GM21786 (cell line): ENCODE measurements at regions not wholly inside any gene's neighbourhood (a gene's known extent, or its start where the extent isn't known, plus 50 kb on each side); places are given as distances from the start of the nearest gene placed in this dataset.

ENCODE experiments used
- ATAC-seq: cut with Tn5 transposase; IDR thresholded peaks from one replicate; pipeline ENCODE4 v1.9.1; 2021; ENCODE audit not compliant: unreplicated experiment

DNA sequence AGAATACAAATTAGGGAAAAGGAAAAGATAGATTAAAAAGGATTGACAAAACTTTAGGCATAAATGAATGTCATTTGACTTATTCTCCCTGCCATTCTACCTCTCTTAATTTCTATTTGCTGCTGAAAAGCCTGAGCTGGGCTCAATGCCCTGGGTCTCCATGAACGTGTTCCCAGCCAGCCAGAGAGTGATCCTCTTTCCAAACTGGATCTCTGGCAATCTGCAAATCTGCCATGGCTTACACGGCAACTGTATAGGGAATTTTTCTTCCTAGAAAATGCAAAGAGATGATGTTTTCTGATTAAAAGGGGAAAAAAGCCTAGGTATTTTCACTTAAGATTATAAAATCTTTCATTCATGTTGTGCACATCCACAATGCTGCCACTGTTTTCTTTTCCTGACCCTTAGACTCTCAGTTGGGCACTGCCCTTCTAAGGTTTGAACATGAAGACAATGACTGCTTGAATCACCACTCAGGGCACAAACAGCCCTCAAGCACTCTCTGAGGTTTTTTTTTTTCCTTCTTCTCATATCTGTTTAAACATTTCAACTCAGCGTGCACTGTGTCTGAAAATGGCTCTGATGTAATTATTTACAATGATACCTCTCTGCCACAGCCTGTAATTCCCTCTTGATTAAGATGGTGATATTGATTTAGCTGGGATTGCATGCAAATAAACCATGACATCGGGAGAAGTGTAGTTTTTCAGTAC lies 60.3 kb downstream of the DACT1 start:
- no peak for ATAC-seq

DNA sequence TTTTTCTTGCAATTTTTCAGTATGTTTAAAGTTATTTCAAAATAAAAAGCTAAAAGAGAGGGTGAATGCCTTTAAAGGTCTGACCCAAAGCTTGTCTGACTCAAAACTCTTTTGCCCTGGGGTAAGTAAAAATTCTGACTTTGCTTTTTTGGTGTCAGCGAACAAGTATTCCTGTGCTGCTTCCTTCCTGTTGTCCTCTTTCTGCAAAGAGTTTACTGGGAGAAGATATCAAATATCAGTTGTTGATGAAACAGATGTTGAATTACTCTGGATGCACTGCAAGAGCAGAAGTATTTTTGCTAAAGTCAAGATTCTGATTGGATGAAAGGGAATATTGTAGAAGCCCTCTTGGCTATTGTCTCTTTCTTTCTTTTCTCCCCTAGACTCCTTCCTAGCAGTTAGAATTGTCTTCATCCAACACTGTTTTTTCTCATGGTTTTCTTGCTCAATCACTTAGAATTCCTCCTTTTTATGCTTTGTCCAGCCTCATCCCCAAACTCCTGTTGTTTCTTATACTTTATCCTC lies 62.0 kb downstream of the DACT1 start:
- no peak for ATAC-seq

DNA sequence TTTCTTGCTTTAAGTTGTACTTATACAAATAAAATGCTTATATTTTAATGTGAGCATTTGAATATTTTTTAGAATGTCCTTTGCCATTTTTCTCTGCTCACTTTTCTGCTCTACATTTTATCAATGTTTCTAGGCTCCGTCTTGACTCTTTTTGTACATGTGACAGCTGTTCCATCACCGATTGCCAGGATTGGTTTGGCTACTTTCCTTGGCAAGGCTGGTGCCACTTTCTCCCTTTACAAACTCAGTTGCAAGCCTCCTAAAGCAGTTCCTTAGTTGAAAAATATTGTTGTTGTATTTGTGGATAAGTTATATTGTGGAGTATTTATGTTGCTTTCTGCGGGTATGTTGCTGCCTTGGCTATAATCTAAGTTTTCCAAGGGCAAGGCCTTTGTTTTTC lies 63.4 kb downstream of the DACT1 start:
- ATAC-seq, result no peak

DNA sequence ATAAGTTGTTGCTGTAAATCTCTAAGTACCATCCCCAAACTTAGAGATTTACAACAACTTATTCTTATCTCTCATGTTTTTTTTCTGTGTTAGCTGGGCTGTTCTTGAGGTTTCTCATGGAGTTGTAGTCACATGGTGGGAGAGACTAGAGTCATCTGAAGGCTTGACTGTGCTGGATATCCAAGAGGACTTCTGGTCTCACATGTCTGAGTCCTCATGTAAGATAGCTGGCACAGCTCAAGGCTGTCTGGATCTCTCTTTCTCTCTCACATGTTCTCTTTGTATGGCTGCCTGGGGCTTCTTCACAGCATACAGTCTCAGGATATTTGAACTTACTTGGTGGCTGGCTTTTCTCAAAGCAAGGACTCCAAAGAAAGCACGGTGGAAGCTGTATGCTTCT lies 63.8 kb downstream of the DACT1 start:
- no peak for ATAC-seq

DNA sequence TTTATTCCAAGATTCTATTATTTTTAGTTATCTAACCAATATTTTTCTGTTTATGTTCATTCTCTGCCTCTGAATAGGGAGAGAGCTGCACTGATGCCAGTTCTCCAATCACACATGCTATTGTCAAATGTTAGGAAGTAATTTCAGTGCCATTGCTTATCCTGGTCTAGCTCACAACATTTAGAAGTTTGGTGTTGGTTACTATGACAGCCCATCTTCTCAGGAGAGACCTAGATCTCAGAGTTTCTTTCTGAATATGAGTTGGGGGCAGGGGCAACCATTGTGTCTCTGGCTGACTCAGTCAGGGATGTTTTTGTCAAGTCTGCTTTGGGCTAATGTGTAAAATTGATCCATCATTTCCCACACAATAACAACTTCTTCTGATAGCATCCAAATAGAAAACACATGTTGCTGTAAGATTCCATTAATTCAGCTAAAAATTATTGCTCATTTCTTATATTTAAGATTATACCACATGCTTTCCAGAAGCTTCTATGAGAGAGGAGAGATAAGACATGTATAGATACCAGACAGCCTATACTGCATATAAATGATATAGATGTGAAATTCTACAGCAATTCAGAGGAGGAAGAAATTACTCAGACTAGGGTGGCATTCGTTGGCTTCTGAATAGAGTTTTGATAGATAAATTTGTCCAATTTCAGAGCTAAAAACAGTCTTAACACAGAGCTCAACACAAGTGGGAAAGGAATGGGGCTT lies 64.8 kb downstream of the DACT1 start:
- ATAC-seq, result no peak

DNA sequence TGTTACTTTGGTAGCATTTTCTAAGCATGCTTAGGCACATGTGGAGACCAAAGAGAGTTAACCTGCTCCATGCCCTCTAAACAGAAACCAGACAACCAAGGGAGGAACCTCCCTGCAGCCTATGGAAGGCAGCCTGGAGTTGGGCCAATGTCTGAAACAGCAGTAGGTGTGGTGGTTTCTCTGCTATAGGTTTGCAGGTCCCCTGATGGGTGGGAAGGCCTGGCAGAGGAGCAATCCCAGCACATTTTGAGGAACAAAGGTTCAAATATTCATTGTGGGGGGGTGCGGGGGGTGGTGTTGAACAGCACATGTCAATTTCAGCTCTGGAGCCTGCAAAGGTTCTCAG lies 65.4 kb downstream of the DACT1 start:
- ATAC-seq, result no peak

DNA sequence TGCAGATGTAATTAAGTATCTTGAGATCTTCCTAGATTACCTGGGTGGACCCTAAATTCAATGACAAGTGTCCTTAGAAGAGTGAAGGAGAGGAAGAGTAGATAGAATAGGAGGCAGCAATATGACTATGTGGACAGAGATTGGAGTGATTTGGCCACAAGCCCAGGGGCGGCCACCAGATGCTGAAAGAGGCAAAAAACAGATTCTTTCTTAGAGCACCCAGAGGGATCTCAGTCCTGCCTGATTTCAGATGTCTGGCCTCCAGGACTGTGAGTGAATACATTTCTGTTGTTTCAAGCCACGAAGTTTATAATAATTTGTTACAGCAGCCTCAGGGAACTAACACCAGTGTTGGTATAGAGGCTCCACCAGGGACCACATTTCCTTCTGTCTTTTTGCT lies 67.3 kb downstream of the DACT1 start:
- no peak for ATAC-seq

DNA sequence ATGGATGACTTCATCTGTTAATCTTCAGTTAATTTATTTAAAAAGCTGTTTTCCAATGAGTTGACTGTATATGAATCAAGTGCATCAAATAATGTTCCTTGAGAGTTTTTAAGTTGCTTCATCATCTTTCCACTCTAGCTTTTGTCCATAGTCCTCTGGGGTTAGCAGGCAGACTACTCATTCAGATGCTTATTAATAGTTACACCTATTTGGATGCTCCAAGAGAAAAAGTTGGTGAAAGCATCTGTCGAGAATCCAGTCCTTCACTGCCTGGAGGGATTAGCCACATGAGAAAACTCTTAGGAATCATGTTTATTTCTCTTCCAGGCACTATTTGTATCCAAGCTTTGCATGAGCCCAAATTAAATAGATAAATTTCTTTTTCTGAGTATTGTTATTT lies 70.2 kb downstream of the DACT1 start:
- no peak for ATAC-seq

DNA sequence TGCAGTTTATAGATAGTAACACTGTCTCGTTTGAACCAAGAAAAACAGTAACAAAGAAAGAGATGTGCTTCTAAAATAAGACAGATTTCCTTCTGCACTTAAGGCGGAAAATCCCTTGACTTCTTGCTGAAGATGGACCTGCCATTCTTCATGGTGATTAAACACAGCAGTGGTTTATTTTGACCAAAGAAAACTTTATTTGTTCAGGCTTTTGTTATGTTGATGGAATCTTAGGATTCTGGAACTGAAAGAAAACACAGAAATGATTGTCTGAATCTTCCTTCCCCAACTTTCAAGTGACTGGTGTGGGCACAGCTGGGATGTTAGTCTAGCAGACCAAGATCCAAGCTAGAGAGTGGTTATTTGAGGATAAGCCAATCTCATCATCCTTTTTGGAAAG lies 72.2 kb downstream of the DACT1 start:
- ATAC-seq, result no peak

DNA sequence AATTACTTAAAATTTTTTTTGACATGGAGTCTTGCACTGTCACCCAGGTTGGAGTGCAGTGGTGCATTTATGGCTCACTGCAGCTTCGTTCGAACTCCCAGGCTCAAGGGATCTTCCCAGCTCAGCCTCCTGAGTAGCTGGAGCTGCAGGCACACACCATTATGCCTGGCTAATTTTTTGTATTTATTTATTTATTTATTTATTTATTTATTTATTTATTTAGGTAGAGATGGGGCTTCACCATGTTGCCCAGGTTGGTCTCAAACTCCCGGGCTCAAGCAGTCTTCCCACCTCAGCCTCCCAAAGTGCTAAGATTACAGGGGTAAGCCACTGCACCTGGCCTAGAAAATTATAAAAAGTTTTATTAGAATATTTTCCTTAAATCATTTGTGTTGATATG lies 73.6 kb downstream of the DACT1 start:
- ATAC-seq, result no peak

DNA sequence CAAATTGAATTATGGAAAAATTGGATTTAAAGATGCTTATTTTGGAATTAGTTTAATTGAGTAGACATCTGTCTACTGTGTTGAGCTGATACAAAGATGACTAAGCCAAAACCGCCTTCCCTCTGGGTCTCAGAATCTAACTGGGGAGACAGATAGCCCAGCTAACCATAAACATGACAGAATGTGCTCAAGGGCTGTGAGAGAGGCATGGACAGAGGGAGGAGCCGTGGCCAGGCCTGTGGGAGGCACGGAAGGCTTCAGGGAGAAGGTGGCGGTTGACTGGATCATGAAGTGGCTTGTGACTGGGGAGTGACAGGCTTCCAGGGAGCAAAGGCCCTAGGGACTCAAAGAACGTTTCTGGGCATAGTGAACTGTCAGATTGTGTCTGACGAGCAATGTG lies 74.6 kb downstream of the DACT1 start:
- no peak for ATAC-seq

DNA sequence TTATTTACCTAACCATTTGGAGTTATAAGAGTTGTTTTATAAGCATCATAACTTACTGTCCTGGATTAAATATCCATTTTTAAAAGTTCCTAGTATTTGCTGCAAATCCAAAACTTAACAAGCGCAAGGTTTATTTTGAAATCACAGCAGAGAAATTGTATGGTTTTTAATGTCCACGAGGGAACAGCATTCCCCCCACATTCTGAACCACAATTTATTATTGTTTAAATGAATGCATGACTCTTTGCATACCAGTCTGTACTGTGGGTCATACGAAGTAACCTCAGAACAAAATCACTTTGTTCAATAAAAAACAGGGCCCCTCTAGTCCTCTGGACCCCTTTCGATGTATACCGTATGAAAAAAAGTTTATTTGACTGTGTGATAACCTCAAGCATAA lies 75.9 kb downstream of the DACT1 start:
- ATAC-seq, result no peak

DNA sequence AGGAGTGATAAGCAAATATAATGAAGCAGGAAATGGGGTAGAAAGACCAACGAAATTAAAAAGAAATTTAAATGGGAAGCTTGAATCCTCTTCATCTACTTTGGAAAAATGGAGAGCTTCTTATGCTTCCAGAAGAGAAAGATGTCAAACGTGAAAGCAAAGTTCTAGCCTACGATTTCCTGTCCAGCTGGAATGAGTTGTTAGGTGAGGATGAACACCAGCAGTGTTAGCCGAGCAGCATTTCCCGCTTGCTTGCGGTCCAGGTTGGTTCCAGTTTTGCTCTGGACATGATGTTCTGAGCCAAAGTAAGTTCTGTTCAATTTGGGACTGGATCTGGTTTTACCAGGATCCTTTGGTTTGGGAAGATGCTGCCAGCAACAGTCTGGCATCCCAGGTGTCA lies 78.9 kb downstream of the DACT1 start:
- ATAC-seq, result no peak

DNA sequence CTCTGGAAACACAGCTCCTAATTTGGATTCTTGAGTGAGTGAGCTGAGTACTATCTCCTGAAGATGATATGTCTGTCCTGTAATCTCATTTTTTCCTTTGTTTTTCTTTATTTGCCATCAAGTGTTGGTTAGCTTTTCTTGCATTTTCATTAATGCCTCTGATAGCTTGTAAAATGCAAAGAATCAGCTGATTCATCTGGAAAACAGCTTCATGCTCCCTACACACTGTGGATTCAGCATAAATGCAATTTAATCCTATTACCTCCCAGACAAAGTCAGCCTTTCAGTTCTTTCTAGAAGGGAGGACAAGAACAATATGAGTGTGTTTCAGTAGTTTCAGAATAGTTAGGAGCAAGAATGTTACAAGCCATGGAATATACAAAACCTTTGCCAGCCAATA lies 79.4 kb downstream of the DACT1 start:
- no peak for ATAC-seq

DNA sequence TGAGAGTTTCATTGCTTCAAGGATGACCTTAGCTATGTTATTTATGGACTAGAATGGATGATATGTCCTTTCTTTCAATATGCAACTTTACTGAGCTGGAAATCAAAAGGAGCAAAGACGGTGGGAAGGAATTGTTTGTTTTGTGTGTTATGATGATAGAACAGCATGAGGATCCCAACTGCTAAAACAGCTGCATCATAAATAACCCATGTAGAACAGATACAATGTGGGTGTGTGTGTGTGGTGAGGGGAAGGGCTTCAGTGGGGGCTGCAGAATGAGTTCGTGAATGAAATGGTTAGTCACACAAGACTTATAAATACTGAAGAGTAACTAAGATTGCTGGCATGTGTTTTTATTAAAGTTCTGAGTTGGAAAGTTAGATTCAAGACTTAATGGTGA lies 80.1 kb downstream of the DACT1 start:
- ATAC-seq, result no peak

DNA sequence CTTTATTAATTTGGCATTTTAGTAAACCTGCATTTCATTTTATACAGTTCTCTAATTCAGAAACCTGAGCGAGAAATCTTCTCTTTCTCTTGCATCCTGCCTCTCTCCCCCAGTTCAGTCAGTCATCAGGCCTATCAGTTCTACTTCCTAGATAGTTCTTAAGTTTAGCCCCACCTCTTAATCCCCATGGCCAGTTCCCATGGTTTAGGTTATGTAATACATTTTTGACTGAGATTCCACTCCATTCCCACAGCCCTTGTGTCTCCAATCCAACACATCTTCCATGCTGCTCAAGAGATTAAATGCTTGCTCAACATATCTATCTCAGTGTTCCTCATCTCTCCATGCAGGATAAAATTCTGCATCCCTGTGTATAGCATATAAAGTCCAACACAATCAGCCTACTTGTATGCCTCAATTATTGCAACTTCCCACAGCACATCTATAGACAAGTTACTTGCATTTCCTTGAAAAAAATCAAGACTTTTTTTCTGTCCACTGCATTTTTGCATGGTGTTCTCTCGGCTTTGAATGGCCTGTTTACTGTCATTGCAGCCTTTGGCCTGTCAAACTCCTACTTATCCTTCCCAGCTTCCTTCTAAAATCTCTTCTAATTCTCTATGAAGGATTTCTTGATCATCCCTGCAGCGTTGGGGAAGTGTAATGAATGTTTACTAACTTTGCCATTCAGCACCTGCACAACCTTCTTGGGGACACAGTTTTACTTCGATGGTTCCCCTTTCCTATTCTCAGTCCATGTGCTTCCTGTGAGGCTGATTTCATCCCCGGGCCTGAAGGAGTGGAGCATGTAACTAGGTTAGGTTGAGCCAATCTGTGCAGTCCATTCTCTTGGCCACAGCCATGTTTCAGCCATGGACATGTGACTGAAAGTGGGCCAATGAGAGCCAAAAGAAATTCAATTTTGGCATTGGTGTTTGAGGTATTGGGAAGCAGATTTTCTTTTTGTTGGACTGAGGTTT lies 80.8 kb downstream of the DACT1 start:
- no peak for ATAC-seq

DNA sequence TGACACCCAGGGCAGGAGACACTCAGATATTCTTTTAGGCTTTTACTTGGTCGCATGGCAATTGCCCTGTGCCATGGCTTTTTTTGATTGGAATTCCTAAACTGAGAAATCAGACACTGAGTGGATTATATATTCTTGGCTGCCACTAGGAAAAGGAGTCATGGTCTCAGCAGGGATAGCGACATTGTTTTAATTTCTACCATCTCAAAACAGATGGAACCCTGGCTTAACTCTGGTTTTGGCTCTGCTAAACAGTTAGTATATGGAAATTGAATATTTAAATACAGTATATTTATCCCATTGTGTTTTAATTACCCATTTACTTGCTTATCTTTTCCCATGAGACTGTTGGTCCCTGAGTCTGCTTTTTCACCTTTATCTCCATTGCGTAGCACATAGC lies 84.0 kb downstream of the DACT1 start:
- no peak for ATAC-seq

DNA sequence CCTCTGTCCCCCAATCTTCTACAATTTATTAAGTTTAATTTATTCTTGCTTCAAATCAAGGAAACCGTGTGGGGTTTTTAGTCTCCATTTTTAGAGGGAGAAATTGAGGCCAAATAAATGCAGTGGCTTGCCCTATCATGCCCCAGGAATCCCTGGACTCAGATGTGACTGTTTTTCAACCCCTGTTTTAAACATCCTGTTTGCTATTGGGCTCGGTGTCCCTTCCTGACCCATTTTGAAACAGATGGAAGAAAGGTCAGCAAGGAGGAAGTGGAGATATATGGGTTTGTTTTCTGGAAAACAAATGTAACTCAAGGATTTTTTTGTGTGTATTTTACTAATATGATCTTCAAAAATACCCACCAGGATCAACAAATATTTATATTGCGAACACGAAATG lies 84.7 kb downstream of the DACT1 start:
- ATAC-seq, result no peak

DNA sequence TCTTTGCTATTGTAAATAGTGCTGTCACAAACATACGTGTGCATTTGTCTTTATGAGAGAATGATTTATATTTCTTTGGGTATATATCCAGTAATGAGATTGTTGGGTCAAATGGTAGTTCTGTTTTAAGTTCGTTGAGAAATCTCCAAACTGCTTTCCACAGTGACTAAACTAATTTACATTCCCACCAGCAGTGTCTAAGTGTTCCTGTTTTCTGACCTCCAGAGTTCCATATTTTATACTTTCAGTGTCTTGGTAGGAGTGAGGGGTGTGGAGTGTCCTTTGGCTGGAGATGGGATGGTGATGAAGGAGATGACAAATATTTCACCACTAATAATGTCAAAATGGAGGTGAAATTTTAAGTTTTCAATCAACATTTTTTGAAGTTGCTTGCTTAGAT lies 86.4 kb downstream of the DACT1 start:
- ATAC-seq, result no peak

DNA sequence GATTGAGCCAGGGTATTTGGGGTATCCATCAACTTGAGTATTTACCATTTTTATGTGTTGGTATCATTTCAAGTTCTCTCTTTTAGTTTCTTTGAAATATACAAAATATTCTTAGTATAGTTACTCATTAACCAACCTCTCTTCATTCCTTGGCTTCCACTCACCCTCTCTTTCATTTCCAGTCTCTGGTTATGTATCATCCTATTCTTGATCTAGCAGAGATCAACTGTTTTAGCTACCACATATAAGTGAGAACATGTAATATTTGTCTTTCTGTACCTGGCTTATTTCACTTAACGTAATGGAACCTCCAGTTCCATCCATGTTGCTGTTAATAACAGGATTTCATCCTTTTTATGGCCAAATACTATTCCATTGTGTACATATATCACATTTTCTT lies 86.9 kb downstream of the DACT1 start:
- ATAC-seq, result no peak

DNA sequence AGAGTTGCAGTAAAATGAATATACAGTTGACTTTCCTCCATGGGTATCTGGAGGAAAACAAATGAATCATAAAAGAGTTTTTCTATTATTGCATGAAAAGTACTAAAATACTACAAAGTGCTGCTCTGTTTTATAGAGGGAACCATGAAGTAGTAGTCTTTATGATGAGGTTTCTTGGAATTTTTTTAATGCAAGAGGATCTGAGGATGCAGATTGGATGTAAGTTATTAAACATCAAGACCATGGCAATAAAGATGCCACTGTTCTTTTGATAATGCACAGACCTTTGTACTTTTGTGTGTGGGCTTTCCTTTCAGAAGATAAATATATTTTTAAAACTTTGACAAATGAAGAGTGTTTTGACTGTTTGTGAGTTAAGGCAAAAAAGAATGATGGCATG lies 87.5 kb downstream of the DACT1 start:
- no peak for ATAC-seq

DNA sequence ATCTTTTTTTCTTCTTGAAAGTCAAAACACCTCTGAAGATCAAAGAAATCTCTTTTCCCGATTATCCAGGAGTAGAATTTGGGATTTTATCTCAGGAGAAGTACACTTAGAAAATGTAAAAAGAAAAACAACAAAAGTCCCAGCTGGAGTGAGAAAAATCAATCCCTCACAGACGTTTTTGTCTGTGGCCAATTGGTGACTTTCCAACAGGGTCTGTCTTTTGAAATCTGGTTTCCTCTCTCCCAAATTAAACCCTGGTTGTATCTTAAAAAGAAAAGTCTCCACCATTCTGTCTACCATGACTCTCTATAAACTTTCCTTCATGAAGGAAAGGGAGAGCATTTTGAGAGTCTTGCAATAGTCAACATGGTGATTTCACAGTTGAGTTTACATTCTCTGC lies 88.1 kb downstream of the DACT1 start:
- no peak for ATAC-seq
